ENCODE measurements at regions not wholly inside any gene's neighbourhood (a gene's known extent, or its start where the extent isn't known, plus 50 kb on each side); places are given as distances from the start of the nearest gene placed in this dataset.

DNA sequence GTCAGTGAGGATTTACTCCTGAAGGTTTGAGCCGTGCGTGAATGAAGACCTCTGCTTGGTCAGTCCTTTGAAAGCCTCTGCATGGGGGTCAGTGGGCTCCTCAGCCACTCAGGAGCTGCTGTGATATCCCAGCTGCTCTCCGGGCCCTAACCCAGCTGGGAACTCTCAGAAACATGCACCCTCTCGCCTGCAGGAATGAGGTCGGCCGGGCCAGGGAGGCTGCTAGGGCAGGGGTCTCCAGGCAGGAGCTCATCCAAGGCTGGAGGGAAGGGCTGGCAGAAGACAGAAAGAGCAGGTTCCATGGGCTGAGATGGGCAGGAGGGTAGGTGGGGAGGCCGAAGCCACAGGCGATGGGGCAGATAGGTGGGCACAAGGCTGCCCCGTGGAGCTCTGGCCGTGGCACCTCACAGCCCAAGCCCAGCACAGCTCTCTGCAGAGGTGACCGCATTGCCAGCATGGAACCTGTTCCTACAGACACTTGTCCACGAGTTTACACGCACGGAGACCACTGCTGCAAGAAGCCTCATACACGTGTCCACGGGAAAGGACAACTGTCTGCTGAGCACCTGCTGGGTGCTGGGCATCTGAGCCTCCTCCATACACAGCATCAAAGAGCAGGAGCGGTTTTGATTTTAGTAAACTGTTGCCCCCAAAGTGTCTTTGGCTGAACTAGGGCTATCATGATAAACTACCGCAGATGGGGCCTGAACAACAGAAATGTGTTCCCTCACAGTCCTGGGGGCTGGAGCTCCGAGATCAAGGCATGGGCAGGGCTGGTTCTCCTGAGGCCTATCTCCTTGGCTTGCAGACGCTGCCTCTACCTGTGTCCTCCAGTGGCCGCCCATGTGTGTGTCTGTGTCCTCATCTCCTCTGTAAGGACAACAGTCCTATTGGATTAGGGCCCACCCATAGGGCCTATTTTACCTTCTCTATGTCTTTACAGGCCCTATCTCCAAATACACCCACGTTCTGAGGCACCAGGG lies 85.2 kb upstream of the ADAMTS2 start:
- Mint-ChIP-seq H3K4me3 (no peak overlapping the region), H3K27me3 (peaks cover 2% of the 10 kb centered on the region), H3K27ac (no peak overlapping the region), H3K36me3 (ENCODE audit: low read depth) (no peaks in the 10 kb centered on the region), H3K4me1 (ENCODE audit: low read depth) (no peaks in the 10 kb centered on the region), H3K9me3 (no peaks in the 10 kb centered on the region)
- intact Hi-C loops (cut with micrococcal nuclease) = no loop called here

DNA sequence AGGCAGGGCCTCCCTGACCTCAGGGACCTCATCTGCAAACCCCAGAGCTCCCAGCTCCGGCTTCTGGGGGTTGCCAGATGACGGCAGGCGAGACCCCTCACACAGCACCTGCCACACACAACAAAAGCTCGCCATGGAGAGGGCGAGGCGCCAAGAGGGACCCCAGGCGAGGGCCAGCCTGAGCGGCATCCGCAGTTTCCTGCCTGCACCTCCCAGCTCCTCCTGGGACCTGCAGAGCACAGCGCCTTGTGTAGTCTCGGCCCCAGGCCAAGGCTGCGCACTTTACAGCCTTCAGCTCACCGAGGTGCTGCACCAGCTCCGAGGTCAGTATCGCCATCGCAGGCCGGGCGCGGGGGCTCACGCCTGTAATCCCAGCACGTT lies 82.4 kb upstream of the ADAMTS2 start:
- no peak overlapping the region for H3K4me3 Mint-ChIP-seq
- H3K9me3 Mint-ChIP-seq = no peaks in the 10 kb centered on the region
- H3K27ac Mint-ChIP-seq = no peak overlapping the region
- no peaks in the 10 kb centered on the region for H3K36me3 Mint-ChIP-seq (ENCODE audit: low read depth)
- intact Hi-C loops (cut with micrococcal nuclease) = no loop called here
- H3K27me3 Mint-ChIP-seq = peaks cover 2% of the 10 kb centered on the region
- H3K4me1 Mint-ChIP-seq (ENCODE audit: low read depth) = no peaks in the 10 kb centered on the region

DNA sequence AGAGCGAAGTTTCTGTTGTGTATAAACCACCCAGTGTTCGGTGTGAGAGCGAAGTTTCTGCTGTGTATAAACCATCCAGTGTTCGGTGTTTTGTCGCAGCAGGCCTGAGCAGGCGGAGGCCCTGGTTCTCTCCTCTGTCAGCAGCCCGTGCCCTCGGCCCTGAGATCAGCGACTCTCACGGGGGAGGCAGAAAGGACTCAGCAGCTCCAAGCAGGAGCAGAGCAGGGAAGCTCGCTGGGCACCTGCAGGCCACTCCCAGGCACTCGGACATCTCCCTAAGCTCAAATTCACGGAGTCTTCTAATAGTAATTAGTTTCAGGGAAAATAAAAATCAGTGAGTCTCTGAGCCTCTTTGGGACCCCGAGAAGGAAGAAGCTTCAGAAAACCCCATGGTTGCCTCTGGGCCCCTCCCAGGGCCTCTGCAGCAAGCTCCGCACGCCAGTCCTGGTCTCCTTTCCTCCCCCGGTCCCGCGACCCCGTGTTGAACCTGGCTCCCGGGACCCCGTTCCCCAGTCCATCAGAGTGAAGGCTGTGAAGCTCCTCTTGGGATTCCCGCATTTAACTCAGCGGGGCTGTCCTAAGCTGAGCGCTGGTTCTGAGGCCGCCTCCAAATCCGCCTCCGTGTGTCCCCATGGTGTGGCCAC lies 81.9 kb upstream of the ADAMTS2 start:
- no peaks in the 10 kb centered on the region for H3K36me3 Mint-ChIP-seq (ENCODE audit: low read depth)
- H3K27me3 Mint-ChIP-seq = peaks cover 2% of the 10 kb centered on the region
- no peaks in the 10 kb centered on the region for H3K4me1 Mint-ChIP-seq (ENCODE audit: low read depth)
- H3K9me3 Mint-ChIP-seq = no peaks in the 10 kb centered on the region
- intact Hi-C loops (cut with micrococcal nuclease) = no loop called here
- H3K4me3 Mint-ChIP-seq = no peak overlapping the region
- H3K27ac Mint-ChIP-seq = no peak overlapping the region

DNA sequence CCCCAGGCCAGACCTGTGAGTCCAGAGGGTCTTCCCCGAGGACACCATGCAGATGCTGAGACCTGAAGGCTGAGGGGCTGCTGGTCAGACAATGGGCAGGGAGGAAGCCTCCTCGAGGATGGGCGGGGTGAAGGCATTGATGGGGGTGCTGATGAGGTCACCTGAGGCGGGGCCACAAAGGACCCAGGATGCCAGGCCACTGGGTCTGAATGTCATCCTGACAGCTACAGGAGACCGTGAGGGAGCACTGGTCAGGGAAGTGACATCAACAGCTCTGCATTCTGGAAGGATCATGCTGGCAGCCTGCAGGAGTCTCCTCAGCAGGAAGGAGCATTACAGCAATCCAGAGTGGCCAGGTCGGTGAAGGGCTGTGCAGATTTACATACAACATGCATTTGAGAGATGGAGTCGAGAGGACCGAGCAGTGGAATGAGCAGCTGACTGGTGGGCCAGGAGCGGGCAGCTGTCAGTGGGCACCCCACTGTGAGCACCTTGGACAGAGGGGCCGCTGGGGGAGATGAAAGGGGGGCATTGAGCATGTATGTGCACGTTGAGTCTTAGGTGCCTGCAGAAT lies 77.7 kb upstream of the ADAMTS2 start:
- Mint-ChIP-seq H3K9me3 (no peaks in the 10 kb centered on the region), H3K4me3 (no peak overlapping the region), H3K27ac (no peak overlapping the region), H3K4me1 (ENCODE audit: low read depth) (no peaks in the 10 kb centered on the region), H3K27me3 (peaks cover 3% of the 10 kb centered on the region), H3K36me3 (ENCODE audit: low read depth) (no peaks in the 10 kb centered on the region)
- intact Hi-C loops (cut with micrococcal nuclease) = no loop called here

DNA sequence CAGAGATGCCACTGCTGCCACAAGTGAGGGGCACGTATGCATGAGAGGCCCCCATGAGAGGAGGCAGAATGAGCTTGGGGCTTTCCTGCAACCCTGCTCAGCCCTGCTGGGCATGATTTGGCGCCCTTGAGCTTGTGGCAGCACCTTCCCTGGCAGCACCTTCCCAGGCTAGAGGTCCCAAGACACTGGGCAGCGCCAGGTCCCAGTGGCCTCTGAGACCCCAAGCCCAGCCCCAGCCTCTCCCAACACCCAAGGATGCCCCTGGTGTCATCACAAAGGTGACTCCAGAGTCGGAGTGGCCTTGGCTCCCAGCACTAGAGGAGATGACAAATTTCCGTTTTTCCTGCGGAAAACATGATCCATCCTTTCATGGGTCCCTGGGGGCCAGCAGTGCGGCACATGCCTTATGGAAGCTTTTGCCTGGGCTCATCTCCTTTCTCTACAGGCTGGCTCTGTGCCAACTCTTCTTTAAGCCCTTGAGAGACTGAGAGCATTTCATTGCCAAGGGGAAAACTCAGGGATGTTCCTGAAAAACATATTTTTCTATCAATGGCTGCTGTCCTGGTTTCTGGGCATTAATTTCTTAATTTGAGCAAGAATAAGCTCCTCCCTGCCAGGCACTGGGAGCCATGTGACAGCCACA lies 77.1 kb upstream of the ADAMTS2 start:
- H3K4me1 Mint-ChIP-seq (ENCODE audit: low read depth) = no peaks in the 10 kb centered on the region
- H3K36me3 Mint-ChIP-seq (ENCODE audit: low read depth) = no peaks in the 10 kb centered on the region
- peaks cover 3% of the 10 kb centered on the region for H3K27me3 Mint-ChIP-seq
- H3K4me3 Mint-ChIP-seq = no peak overlapping the region
- no peak overlapping the region for H3K27ac Mint-ChIP-seq
- no peaks in the 10 kb centered on the region for H3K9me3 Mint-ChIP-seq
- intact Hi-C loops (cut with micrococcal nuclease) = no loop called here

DNA sequence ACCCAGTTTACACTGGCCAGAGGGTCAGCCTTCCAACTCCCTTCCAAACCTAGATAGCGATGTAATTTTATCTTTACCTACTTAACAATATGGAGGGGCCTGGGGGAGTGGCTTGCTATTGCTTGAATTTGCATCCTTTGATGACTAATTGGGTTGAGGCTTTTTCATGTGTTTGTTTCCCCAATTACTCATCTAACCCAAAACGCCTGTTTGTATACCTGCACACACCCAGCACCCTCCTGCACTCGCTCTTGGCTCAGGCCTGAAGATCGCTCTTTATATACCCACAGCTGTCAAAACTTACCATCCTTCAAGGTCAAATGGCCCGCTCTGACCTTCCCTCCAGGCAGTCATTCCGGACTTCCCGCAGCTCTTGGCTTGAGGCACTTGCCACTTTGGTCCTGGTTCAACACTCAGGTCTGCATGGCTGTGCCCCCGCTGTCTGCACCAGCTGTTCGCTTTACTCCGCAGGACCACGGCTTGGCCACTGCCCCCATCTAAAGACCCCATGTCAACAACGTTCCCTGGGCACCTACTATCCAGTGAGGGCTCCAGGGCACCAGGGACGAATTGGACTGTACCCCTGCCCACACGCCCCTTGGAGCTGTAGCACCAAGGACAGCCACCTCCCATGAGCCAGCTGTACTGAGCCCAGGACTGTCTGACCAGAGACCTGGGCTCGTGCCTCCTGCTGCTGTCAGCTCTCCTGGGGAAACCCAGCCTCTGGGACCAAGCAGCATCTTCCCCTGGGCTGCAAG lies 76.1 kb upstream of the ADAMTS2 start:
- no peaks in the 10 kb centered on the region for H3K4me1 Mint-ChIP-seq (ENCODE audit: low read depth)
- no peak overlapping the region for H3K27ac Mint-ChIP-seq
- H3K9me3 Mint-ChIP-seq = no peaks in the 10 kb centered on the region
- intact Hi-C loops (cut with micrococcal nuclease) = no loop called here
- no peak overlapping the region for H3K4me3 Mint-ChIP-seq
- no peaks in the 10 kb centered on the region for H3K36me3 Mint-ChIP-seq (ENCODE audit: low read depth)
- peaks cover 8% of the 10 kb centered on the region for H3K27me3 Mint-ChIP-seq

DNA sequence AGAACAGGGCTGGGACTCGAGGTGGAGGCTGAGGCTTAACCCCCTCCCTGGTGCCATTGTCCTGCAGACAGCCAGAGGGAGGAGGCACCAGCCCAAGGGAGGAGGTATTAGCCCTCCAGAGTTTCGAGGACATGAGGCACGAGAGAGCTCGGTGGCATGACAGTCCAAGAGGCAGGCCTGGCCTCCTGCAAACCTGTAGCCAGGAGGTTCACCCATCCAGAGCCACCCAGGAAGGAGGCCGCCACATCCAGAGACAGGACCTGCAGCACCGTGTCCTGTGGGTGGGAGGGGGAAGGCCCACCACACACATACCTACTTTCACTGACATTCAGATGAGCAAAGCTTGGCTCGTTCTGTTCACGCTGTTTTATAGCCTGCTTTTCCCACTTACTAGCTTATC lies 75.2 kb upstream of the ADAMTS2 start:
- no peaks in the 10 kb centered on the region for H3K9me3 Mint-ChIP-seq
- intact Hi-C loops (cut with micrococcal nuclease) = no loop called here
- no peak overlapping the region for H3K4me3 Mint-ChIP-seq
- H3K27ac Mint-ChIP-seq = no peak overlapping the region
- H3K36me3 Mint-ChIP-seq (ENCODE audit: low read depth) = no peaks in the 10 kb centered on the region
- H3K27me3 Mint-ChIP-seq = peaks cover 8% of the 10 kb centered on the region
- H3K4me1 Mint-ChIP-seq (ENCODE audit: low read depth) = no peaks in the 10 kb centered on the region

DNA sequence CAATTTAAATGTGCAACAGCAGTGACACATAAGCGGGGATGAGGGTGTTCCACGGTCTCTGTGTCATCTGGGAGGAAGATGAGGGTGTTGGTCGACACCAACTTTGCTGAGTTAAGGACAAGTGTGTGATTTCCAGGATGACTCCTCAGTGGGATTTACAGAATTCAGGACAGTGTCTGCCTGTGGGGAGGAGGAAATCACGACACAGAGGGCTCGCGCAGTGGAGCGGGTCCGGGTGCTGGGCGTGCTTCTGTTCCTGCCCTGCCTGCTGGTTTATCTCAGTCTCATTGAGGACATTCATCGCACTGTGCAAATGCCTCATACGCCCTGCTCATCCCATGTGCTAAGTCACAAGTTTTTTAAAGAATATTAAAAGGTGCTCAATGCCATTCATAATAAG lies 73.7 kb upstream of the ADAMTS2 start:
- H3K27me3 Mint-ChIP-seq = peaks cover 8% of the 10 kb centered on the region
- H3K27ac Mint-ChIP-seq = no peak overlapping the region
- no peaks in the 10 kb centered on the region for H3K9me3 Mint-ChIP-seq
- no peak overlapping the region for H3K4me3 Mint-ChIP-seq
- no peaks in the 10 kb centered on the region for H3K4me1 Mint-ChIP-seq (ENCODE audit: low read depth)
- intact Hi-C loops (cut with micrococcal nuclease) = no loop called here
- no peaks in the 10 kb centered on the region for H3K36me3 Mint-ChIP-seq (ENCODE audit: low read depth)

DNA sequence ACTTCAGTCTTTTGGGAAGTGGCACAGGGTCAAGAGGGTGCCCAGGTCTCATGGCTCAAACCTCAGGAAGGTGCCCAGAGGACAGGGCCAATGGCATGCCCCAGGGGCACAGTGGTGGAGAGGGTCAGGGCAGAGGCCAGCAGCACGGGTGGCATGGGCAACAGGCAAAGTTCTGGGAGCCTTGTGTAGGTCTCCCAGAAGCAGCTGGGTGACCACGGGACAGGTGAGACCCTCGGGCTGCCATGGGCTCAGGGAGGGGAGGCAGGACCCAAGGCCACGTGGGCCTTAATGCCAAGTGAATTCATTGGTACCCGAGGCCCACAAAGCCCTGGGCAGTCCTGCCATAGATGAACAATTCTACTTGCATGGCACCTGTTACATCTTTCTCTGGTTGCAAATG lies 72.4 kb upstream of the ADAMTS2 start:
- Mint-ChIP-seq H3K9me3 (no peaks in the 10 kb centered on the region), H3K27me3 (peaks cover 8% of the 10 kb centered on the region), H3K36me3 (ENCODE audit: low read depth) (no peaks in the 10 kb centered on the region), H3K27ac (no peak overlapping the region), H3K4me1 (ENCODE audit: low read depth) (no peaks in the 10 kb centered on the region), H3K4me3 (no peak overlapping the region)
- intact Hi-C loops (cut with micrococcal nuclease) = no loop called here

DNA sequence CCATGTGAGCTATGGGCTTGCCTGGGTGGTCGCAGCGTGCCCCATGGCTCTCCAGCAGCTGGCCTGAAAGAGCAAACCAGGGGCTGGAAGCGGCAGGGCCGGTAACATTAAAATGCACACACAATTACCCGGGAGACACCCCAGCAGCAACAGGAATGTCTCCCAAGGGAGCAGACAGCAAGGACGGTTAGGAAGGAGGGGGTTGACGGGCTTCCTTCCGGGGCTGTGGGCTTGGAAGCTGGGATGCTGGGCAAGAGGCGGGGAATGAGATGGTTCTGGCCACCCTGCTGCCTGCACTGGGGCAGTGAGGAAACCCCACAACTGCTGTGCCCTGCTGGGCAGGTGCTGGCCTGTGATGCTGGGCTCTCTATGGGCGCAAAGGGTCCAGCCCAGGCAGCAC lies 71.8 kb upstream of the ADAMTS2 start:
- H3K27me3 Mint-ChIP-seq = peaks cover 7% of the 10 kb centered on the region
- intact Hi-C loops (cut with micrococcal nuclease) = no loop called here
- H3K4me3 Mint-ChIP-seq = no peak overlapping the region
- no peak overlapping the region for H3K27ac Mint-ChIP-seq
- no peaks in the 10 kb centered on the region for H3K4me1 Mint-ChIP-seq (ENCODE audit: low read depth)
- H3K9me3 Mint-ChIP-seq = no peaks in the 10 kb centered on the region
- H3K36me3 Mint-ChIP-seq (ENCODE audit: low read depth) = no peaks in the 10 kb centered on the region

DNA sequence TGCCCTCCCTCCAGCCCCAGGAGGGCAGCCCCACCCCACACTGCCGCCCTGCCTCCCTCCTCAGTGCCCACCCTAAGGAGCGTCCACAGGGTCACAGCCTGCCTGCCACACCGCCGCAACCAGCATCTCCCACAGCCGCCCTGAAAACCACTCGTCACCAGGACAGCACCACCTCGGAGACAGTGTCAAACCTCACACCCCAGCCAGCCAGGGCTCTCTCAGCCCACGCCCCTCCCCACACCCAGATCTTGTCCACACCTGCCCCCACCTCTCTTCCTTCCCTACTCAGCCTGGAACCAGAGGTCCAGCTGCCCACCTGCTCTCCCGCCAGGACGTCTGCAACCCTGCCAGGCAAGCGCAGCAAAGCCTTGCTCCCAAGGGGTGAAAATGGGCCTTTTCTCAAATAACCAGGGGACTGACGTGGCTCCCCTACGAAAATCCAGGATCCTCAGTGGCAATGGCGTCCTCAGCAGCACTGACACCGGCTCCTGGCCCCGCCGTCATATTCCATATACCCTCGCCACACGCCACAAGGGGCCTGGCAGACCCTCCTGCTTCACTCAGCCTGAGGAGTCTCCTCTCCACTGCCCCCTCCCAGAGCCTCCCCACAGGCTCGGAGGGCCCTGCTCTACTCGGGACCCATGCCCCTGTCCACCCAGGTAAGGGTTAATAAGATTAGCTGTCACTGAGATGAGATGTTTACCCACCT lies 71.0 kb upstream of the ADAMTS2 start:
- Mint-ChIP-seq H3K36me3 (ENCODE audit: low read depth) (no peaks in the 10 kb centered on the region), H3K27me3 (peaks cover 6% of the 10 kb centered on the region), H3K4me3 (no peak overlapping the region), H3K27ac (no peak overlapping the region), H3K9me3 (no peaks in the 10 kb centered on the region), H3K4me1 (ENCODE audit: low read depth) (no peaks in the 10 kb centered on the region)
- intact Hi-C loops (cut with micrococcal nuclease) = no loop called here

DNA sequence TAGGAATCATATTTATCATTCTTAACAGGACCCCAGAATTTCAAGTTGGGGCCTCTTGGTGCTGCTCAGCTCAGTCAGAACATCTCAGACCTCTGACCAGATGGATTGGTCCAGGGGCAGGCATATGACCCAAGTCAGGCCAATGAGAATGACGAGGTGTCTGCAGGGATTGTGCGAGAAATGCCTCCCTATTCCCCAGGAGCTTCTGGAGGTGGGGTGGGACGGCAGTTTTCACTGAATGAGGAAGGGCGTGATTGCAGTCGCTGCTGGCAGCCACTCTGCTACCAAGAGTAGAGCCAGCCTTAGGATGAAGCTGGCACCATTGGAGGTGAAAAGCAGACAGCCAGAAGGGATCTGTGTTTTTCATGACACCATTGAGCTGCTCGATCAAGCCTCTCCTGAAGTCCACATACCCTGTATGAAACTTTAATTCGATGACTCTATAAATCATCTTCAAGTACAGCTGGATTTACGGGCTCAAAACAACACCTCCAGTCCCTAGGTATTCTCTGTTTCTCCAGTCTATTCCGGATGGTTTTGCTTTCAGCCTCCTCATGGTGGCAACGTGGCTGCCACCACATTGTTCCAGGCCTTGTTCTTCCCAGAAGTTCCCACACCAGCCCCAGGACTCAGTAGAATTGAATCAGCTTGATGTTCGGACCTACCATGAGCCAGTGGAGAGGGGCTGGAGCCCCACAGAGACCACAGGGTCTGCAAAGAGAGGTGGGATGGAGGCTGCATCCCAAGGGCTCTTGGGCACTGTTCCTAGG lies 70.2 kb upstream of the ADAMTS2 start:
- H3K36me3 Mint-ChIP-seq (ENCODE audit: low read depth) = no peaks in the 10 kb centered on the region
- H3K4me3 Mint-ChIP-seq = no peak overlapping the region
- H3K27me3 Mint-ChIP-seq = peaks cover 6% of the 10 kb centered on the region
- H3K4me1 Mint-ChIP-seq (ENCODE audit: low read depth) = no peaks in the 10 kb centered on the region
- no peaks in the 10 kb centered on the region for H3K9me3 Mint-ChIP-seq
- intact Hi-C loops (cut with micrococcal nuclease) = no loop called here
- H3K27ac Mint-ChIP-seq = no peak overlapping the region

Data from dendritic cell treated with granulocyte-macrophage colony-stimulating factor and Interleukin-4, amounts not matched to agents 40 ng/mL and 50 ng/mL, for 4 days (primary cell).